Smooth muscle cell (in vitro differentiated cells): ENCODE measurements at regions not wholly inside any gene's neighbourhood (a gene's known extent, or its start where the extent isn't known, plus 50 kb on each side); places are given as distances from the start of the nearest gene placed in this dataset.

Experiments
- DNase-seq: peaks from one replicate; lab custom pipeline; 2025; ENCODE audit not compliant: unreplicated experiment; lab: John Stamatoyannopoulos, UW
- H2AFZ ChIP-seq: fragments of 200-600 bp; sonication (generic); 2 replicates; pipeline ENCODE4 v1.6.0; 2016; ENCODE audit warnings: antibody characterized with exemption, low read depth, mild to moderate bottlenecking
- H3F3A ChIP-seq: fragments of 200-600 bp; sonication (generic); 2 replicates; pipeline ENCODE4 v1.6.0; 2017; ENCODE audit warnings: antibody characterized with exemption, low read depth
- H3K27ac ChIP-seq: fragments of 200-600 bp; sonication (generic); 2 replicates; pipeline ENCODE4 v1.5.1; 2016; ENCODE audit warnings: low read depth, mild to moderate bottlenecking
- H3K27me3 ChIP-seq: fragments of 200-600 bp; sonication (generic); 2 replicates; pipeline ENCODE4 v1.6.1; 2016; ENCODE audit warnings: low read depth, mild to moderate bottlenecking
- H3K36me3 ChIP-seq: fragments of 200-600 bp; sonication (generic); 2 replicates; pipeline ENCODE4 v1.5.1; 2016; ENCODE audit warnings: low read depth
- H3K4me1 ChIP-seq: fragments of 200-600 bp; sonication (generic); 2 replicates; pipeline ENCODE4 v1.5.1; 2016; ENCODE audit warnings: low read depth
- H3K4me2 ChIP-seq: fragments of 200-600 bp; sonication (generic); 2 replicates; pipeline ENCODE4 v1.6.0; 2016; ENCODE audit warnings: mild to moderate bottlenecking
- H3K4me3 ChIP-seq: fragments of 200-600 bp; sonication (generic); 2 replicates; pipeline ENCODE4 v1.5.1; 2016; ENCODE audit warnings: mild to moderate bottlenecking
- H3K79me2 ChIP-seq: fragments of 200-600 bp; sonication (generic); 2 replicates; pipeline ENCODE4 v1.6.0; 2016; ENCODE audit warnings: low read depth, mild to moderate bottlenecking
- H3K9ac ChIP-seq: fragments of 200-600 bp; sonication (generic); 2 replicates; pipeline ENCODE4 v1.6.0; 2016; ENCODE audit warnings: low read depth
- H3K9me3 ChIP-seq: fragments of 200-600 bp; sonication (generic); replicated peaks from 2 replicates; pipeline ENCODE4 v1.5.1; 2016; ENCODE audit warnings: low read depth
- H4K20me1 ChIP-seq: fragments of 200-600 bp; sonication (generic); 2 replicates; pipeline ENCODE4 v1.6.0; 2016; ENCODE audit warnings: low read depth
- WGBS: methylation state at CpG from one replicate; pipeline ENCODE4 v1.1.7; 2016; ENCODE audit warnings: low lambda C conversion rate; 5-methylcytosine and 5-hydroxymethylcytosine counted together
- TF ChIP-seq, protein P1 (sequence below): fragments of 200-600 bp; sonication (generic); IDR thresholded peaks from 2 replicates; pipeline ENCODE4 v1.5.1; 2017; ENCODE audit warnings: borderline replicate concordance, mild to moderate bottlenecking, antibody characterized with exemption; ENCODE audit not compliant: insufficient read depth, poor library complexity, severe bottlenecking

DNA sequence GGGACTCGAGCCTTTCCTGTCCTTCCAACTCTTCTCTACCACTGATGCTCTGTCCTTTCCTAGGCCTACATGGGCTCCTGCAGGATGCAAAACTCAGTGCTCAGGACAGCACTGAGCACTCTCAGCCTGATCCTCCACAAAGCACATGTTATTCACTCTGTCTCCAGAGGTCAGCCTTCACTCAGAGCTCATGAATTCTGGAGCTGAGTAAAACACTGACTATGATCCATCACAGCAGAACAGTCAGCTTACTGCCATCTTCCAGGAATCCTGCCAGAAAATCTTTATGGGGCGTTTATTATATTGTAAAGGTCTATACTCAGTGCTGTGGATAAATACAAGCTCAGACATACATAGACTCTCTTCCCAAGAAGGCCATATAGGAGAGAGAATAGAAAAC lies 121.5 kb upstream of the CPEB2 start:
- Histone ChIP-seq H4K20me1 (no peaks in the 10 kb centered on the region), H3K4me1 (peaks cover 7% of the 10 kb centered on the region), H3F3A (no peaks in the 10 kb centered on the region), H3K79me2 (no peaks in the 10 kb centered on the region), H3K36me3 (no peaks in the 10 kb centered on the region), H2AFZ (no peak overlapping the region), H3K27ac (peak overlapping the region; percentile 74), H3K27me3 (no peaks in the 10 kb centered on the region), H3K9me3 (no peaks in the 10 kb centered on the region), H3K4me3 (no peak overlapping the region), H3K4me2 (no peak overlapping the region), H3K9ac (no peak overlapping the region)
- 70% methylated on average over 2 of the region's 2 CpGs for WGBS
- TF ChIP-seq, protein P1, sequence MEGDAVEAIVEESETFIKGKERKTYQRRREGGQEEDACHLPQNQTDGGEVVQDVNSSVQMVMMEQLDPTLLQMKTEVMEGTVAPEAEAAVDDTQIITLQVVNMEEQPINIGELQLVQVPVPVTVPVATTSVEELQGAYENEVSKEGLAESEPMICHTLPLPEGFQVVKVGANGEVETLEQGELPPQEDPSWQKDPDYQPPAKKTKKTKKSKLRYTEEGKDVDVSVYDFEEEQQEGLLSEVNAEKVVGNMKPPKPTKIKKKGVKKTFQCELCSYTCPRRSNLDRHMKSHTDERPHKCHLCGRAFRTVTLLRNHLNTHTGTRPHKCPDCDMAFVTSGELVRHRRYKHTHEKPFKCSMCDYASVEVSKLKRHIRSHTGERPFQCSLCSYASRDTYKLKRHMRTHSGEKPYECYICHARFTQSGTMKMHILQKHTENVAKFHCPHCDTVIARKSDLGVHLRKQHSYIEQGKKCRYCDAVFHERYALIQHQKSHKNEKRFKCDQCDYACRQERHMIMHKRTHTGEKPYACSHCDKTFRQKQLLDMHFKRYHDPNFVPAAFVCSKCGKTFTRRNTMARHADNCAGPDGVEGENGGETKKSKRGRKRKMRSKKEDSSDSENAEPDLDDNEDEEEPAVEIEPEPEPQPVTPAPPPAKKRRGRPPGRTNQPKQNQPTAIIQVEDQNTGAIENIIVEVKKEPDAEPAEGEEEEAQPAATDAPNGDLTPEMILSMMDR, result no peak
- DNase-seq, result no peak

DNA sequence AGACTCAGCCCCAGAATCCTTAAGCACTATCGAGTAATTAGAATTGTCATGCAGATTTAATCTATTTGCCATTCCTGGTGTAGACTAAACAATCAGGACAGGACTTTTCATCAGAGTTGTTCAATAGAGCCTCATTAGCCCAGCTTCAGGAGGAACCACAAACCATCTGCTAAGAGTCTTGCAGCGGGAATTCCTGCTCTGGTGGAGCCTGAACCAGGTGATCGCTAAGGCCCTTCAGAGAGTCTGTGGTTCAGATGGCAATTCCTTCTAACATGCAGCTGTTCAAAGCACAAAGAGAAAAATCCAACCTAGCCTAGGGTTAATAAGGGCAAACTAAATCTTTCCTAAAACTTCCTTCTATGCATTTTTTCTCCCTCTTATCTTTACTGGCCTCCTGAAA lies 119.1 kb upstream of the CPEB2 start:
- no peak overlapping the region for H3K27ac ChIP-seq
- no peaks in the 10 kb centered on the region for H3K9me3 ChIP-seq
- no peak overlapping the region for H2AFZ ChIP-seq
- no peaks in the 10 kb centered on the region for H4K20me1 ChIP-seq
- no peak overlapping the region for H3K9ac ChIP-seq
- TF ChIP-seq, protein P1, result no peak
- H3K4me2 ChIP-seq, result no peak overlapping the region
- H3F3A ChIP-seq, result no peaks in the 10 kb centered on the region
- H3K4me3 ChIP-seq, result no peak overlapping the region
- DNase-seq, result no peak
- no peaks in the 10 kb centered on the region for H3K27me3 ChIP-seq
- WGBS, result 90% methylated on average over 3 of the region's 3 CpGs
- no peaks in the 10 kb centered on the region for H3K36me3 ChIP-seq
- peaks cover 7% of the 10 kb centered on the region for H3K4me1 ChIP-seq
- H3K79me2 ChIP-seq, result no peaks in the 10 kb centered on the region

DNA sequence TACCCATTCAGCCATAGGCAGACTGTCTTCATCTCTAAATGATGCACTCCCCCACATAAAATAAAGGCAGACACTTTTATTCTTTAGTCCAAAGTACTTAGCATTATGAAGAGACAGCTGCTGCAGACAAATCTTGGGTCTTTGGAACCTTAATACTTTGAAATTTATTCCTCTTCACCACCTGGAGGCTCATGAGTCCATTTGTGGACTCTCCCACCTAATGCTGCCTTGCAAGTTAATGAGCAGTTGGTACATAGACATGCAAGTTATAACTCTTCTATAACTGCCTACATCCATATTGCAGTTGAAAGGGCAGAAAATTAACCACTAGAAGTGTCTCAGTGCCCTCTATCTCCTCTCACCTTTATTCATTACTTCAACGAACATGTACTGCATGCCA lies 118.6 kb upstream of the CPEB2 start:
- no peak overlapping the region for H3K4me2 ChIP-seq
- no peak overlapping the region for H2AFZ ChIP-seq
- TF ChIP-seq, protein P1, result no peak
- no peaks in the 10 kb centered on the region for H3K79me2 ChIP-seq
- no peaks in the 10 kb centered on the region for H3K9me3 ChIP-seq
- 79% methylated on average over 1 of the region's 1 CpG for WGBS
- no peaks in the 10 kb centered on the region for H3K36me3 ChIP-seq
- no peak for DNase-seq
- H3F3A ChIP-seq, result no peaks in the 10 kb centered on the region
- no peaks in the 10 kb centered on the region for H4K20me1 ChIP-seq
- no peak overlapping the region for H3K9ac ChIP-seq
- H3K4me3 ChIP-seq, result no peak overlapping the region
- no peaks in the 10 kb centered on the region for H3K27me3 ChIP-seq
- H3K4me1 ChIP-seq, result peaks cover 7% of the 10 kb centered on the region
- no peak overlapping the region for H3K27ac ChIP-seq

DNA sequence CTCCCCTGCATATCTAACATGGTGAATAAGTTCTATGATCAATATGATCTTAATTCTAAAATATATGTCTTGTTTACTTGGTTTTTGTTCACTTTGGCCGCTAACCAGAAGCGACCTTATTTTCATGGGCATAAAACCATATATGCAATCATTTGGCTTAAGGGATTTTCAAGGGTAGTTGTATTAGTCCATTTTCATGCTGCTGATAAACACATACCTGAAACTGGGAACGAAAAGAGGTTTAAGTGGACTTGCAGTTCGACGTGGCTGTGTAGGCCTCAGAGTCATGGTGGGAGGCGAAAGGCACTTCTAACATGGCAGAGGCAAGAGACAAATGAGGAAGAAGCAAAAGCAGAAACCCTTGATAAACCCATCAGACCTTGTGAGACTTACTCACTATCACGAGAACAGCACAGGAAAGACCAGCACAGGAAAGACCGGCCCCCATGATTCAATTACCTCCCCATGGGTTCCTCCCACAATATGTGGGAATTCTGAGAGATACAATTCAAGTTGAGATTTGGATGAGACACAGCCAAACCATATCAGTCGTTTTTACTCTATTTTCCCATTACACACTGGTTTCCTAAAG lies 114.3 kb upstream of the CPEB2 start:
- 87% methylated on average over 9 of the region's 9 CpGs for WGBS
- H3K27me3 ChIP-seq, result no peaks in the 10 kb centered on the region
- H3K9me3 ChIP-seq, result no peaks in the 10 kb centered on the region
- TF ChIP-seq, protein P1, result no peak
- H2AFZ ChIP-seq, result no peak overlapping the region
- no peak overlapping the region for H3K4me3 ChIP-seq
- H3K36me3 ChIP-seq, result no peaks in the 10 kb centered on the region
- DNase-seq, result no peak
- H3K9ac ChIP-seq, result no peak overlapping the region
- no peaks in the 10 kb centered on the region for H3F3A ChIP-seq
- H4K20me1 ChIP-seq, result no peaks in the 10 kb centered on the region
- H3K4me1 ChIP-seq, result peaks cover 7% of the 10 kb centered on the region
- H3K4me2 ChIP-seq, result no peak overlapping the region
- H3K27ac ChIP-seq, result peak overlapping the region; percentile 53
- H3K79me2 ChIP-seq, result no peaks in the 10 kb centered on the region
